H9 (cell line): ENCODE measurements at regions not wholly inside any gene's neighbourhood (a gene's known extent, or its start where the extent isn't known, plus 50 kb on each side); places are given as distances from the start of the nearest gene placed in this dataset.

ENCODE experiments used
- DNase-seq: peaks from one replicate; pipeline ENCODE4 v3.0.0-alpha.2; 2017
- H2AFZ ChIP-seq: one replicate; pipeline ENCODE4 v1.6.1; 2013; ENCODE audit warnings: mild to moderate bottlenecking, low read length, control low read depth, moderate library complexity
- H2AK5ac ChIP-seq: 2 replicates; pipeline ENCODE4 v1.6.1; 2013; ENCODE audit warnings: low read length, control low read depth, mixed read lengths; ENCODE audit not compliant: insufficient read length
- H2BK120ac ChIP-seq: one replicate; pipeline ENCODE4 v1.6.1; 2013; ENCODE audit warnings: low read depth, mild to moderate bottlenecking, low read length, control low read depth, inconsistent platforms; ENCODE audit not compliant: poor library complexity, severe bottlenecking
- H2BK12ac ChIP-seq: 2 replicates; pipeline ENCODE4 v1.6.1; 2013; ENCODE audit warnings: low read length, control low read depth, mixed read lengths, low read depth; ENCODE audit not compliant: insufficient read length
- H2BK15ac ChIP-seq: 2 replicates; pipeline ENCODE4 v1.6.1; 2013; ENCODE audit warnings: low read depth, low read length, control low read depth
- H2BK20ac ChIP-seq: one replicate; pipeline ENCODE4 v1.6.1; 2013; ENCODE audit warnings: low read depth, mild to moderate bottlenecking, low read length, control low read depth, inconsistent platforms; ENCODE audit not compliant: poor library complexity, severe bottlenecking
- H2BK5ac ChIP-seq: 2 replicates; pipeline ENCODE4 v1.6.1; 2013; ENCODE audit warnings: low read length, control low read depth, mixed read lengths; ENCODE audit not compliant: insufficient read length
- H3K14ac ChIP-seq: 2 replicates; pipeline ENCODE4 v1.6.1; 2013; ENCODE audit warnings: low read length, control low read depth; ENCODE audit not compliant: insufficient read depth
- H3K18ac ChIP-seq: 2 replicates; pipeline ENCODE4 v1.6.1; 2013; ENCODE audit warnings: low read depth, mild to moderate bottlenecking, mixed read lengths, low read length, control low read depth; ENCODE audit not compliant: insufficient read length
- H3K23ac ChIP-seq: 2 replicates; pipeline ENCODE4 v1.6.1; 2013; ENCODE audit warnings: low read length, control low read depth, mixed read lengths, low read depth; ENCODE audit not compliant: insufficient read length
- H3K23me2 ChIP-seq: 2 replicates; pipeline ENCODE4 v1.6.1; 2013; ENCODE audit warnings: low read depth, mild to moderate bottlenecking, mixed read lengths, low read length, control low read depth; ENCODE audit not compliant: insufficient read length, poor library complexity, severe bottlenecking
- H3K27ac ChIP-seq: 2 replicates; pipeline ENCODE4 v1.5.1; 2013; ENCODE audit warnings: low read length, control low read depth, mixed read lengths, low read depth; ENCODE audit not compliant: insufficient read length
- H3K27me3 ChIP-seq: 2 replicates; pipeline ENCODE4 v1.6.1; 2013; ENCODE audit warnings: low read length, control low read depth, inconsistent platforms; ENCODE audit not compliant: insufficient read depth
- H3K4ac ChIP-seq: 2 replicates; pipeline ENCODE4 v1.6.1; 2013; ENCODE audit warnings: low read depth, mild to moderate bottlenecking, control low read depth, inconsistent platforms, low read length, moderate library complexity
- H3K4me1 ChIP-seq: 2 replicates; pipeline ENCODE4 v1.6.1; 2013; ENCODE audit warnings: low read length, control low read depth, inconsistent platforms; ENCODE audit not compliant: insufficient read depth
- H3K4me2 ChIP-seq: 2 replicates; pipeline ENCODE4 v1.6.1; 2013; ENCODE audit warnings: low read length, control low read depth, mixed read lengths; ENCODE audit not compliant: insufficient read length, insufficient read depth
- H3K56ac ChIP-seq: 2 replicates; pipeline ENCODE4 v1.6.1; 2013; ENCODE audit warnings: low read depth, mild to moderate bottlenecking, mixed read lengths, low read length, control low read depth; ENCODE audit not compliant: insufficient read length
- H3K79me1 ChIP-seq: 2 replicates; pipeline ENCODE4 v1.6.1; 2013; ENCODE audit warnings: low read depth, mild to moderate bottlenecking, moderate library complexity, low read length, control low read depth, inconsistent platforms; ENCODE audit not compliant: insufficient read depth, poor library complexity, severe bottlenecking
- H3K79me2 ChIP-seq: 2 replicates; pipeline ENCODE4 v1.6.1; 2013; ENCODE audit warnings: low read length, control low read depth, inconsistent platforms; ENCODE audit not compliant: insufficient read depth
- H3K9ac ChIP-seq: 2 replicates; pipeline ENCODE4 v1.6.1; 2013; ENCODE audit warnings: low read length, control low read depth, mixed read lengths; ENCODE audit not compliant: insufficient read length; ENCODE audit errors: extremely low read depth
- H3K9me3 ChIP-seq: one replicate; pipeline ENCODE4 v1.6.1; 2013; ENCODE audit warnings: low read depth, low read length, inconsistent platforms; ENCODE audit not compliant: control insufficient read depth
- H3T11ph ChIP-seq: one replicate; pipeline ENCODE4 v1.6.1; 2013; ENCODE audit warnings: mild to moderate bottlenecking, low read length, control low read depth, inconsistent platforms
- H4K20me1 ChIP-seq: one replicate; pipeline ENCODE4 v1.6.1; 2013; ENCODE audit not compliant: control insufficient read depth, insufficient read length, insufficient read depth
- H4K5ac ChIP-seq: 2 replicates; pipeline ENCODE4 v1.6.1; 2013; ENCODE audit warnings: low read depth, mild to moderate bottlenecking, mixed read lengths, low read length, control low read depth; ENCODE audit not compliant: insufficient read length
- H4K8ac ChIP-seq: replicated peaks from 2 replicates; pipeline ENCODE4 v1.6.1; 2013; ENCODE audit warnings: low read length, control low read depth, mixed read lengths, low read depth; ENCODE audit not compliant: insufficient read length
- H4K91ac ChIP-seq: 2 replicates; pipeline ENCODE4 v1.6.1; 2013; ENCODE audit warnings: low read depth, mild to moderate bottlenecking, moderate library complexity, mixed read lengths, low read length, control low read depth; ENCODE audit not compliant: insufficient read length
- H3K27ac Mint-ChIP-seq, 3 experiments: 2 replicates in 2 of 3; 3 replicates in 1 of 3; pipeline ENCODE4 v1.8.0; 2020 to 2021; ENCODE audit warnings: mixed read lengths in 3 of 3, mild to moderate bottlenecking in 1 of 3, moderate library complexity in 1 of 3
- H3K27me3 Mint-ChIP-seq: 2 replicates; pipeline ENCODE4 v1.8.0; 2021; ENCODE audit warnings: low read depth, mild to moderate bottlenecking, moderate library complexity, mixed read lengths
- H3K36me3 Mint-ChIP-seq, 3 experiments: 2 replicates in 2 of 3; 3 replicates in 1 of 3; pipeline ENCODE4 v1.8.0; 2020 to 2021; ENCODE audit warnings: low read depth in 3 of 3, mixed read lengths in 3 of 3; ENCODE audit not compliant: insufficient read depth in 1 of 3
- H3K4me1 Mint-ChIP-seq, 2 experiments: 2 replicates each; pipeline ENCODE4 v1.8.0; 2020; ENCODE audit warnings: mixed read lengths in 2 of 2
- H3K4me3 Mint-ChIP-seq, 2 experiments: 2 replicates in 1 of 2; 3 replicates in 1 of 2; pipeline ENCODE4 v1.8.0; 2020 to 2021; ENCODE audit warnings: mild to moderate bottlenecking in 2 of 2, mixed read lengths in 2 of 2, moderate library complexity in 1 of 2
- H3K9me3 Mint-ChIP-seq, 2 experiments: 2 replicates in 1 of 2; 3 replicates in 1 of 2; pipeline ENCODE4 v1.8.0; 2020; ENCODE audit warnings: mild to moderate bottlenecking in 2 of 2, mixed read lengths in 2 of 2, moderate library complexity in 1 of 2
- CTCF ChIP-seq: fragments of 200-600 bp; sonication (generic); conservative IDR thresholded peaks from 3 replicates; pipeline ENCODE4 v1.8.0; 2021; ENCODE audit warnings: antibody characterized with exemption, mild to moderate bottlenecking
- WGBS: extraction: QIAGEN DNeasy Blood & Tissue Kit; methylation state at CpG from one replicate; pipeline ENCODE4 v1.1.7; 2013; ENCODE audit warnings: missing lambda C conversion rate, low lambda C conversion rate, mixed read lengths; ENCODE audit not compliant: insufficient read length; ENCODE audit errors: extremely low coverage; 5-methylcytosine and 5-hydroxymethylcytosine counted together

GRCh38 chr15:69718916-69719315 lies 266.3 kb downstream of the RPLP1 start:
- no peak for TF ChIP-seq CTCF
- Histone ChIP-seq H3K4me1 (no peaks in the 10 kb centered on the region), H3K18ac (no peak overlapping the region), H3K4ac (no peak overlapping the region), H3K23ac (no peak overlapping the region), H3K27ac (no peak overlapping the region), H3K79me2 (no peaks in the 10 kb centered on the region), H2BK12ac (no peak overlapping the region), H3K4me2 (no peak overlapping the region), H4K8ac (no peak overlapping the region), H2BK120ac (no peak overlapping the region), H3K56ac (no peak overlapping the region), H3K9me3 (no peaks in the 10 kb centered on the region), H3T11ph (no peak overlapping the region), H2AK5ac (no peak overlapping the region), H3K79me1 (no peaks in the 10 kb centered on the region), H2BK5ac (no peak overlapping the region), H3K9ac (no peak overlapping the region), H3K27me3 (no peaks in the 10 kb centered on the region; the same call in 1 of the 2 replicates), H4K5ac (no peak overlapping the region), H3K14ac (no peak overlapping the region; the same call in 1 of the 2 replicates), H2BK20ac (no peak overlapping the region), H4K20me1 (no peaks in the 10 kb centered on the region), H2BK15ac (no peak overlapping the region), H4K91ac (no peak overlapping the region), H3K23me2 (no peaks in the 10 kb centered on the region), H2AFZ (no peak overlapping the region)
- Mint-ChIP-seq H3K4me3 (no peak overlapping the region), H3K27me3 (peaks cover 5% of the 10 kb centered on the region), H3K4me1 (peaks cover 9 to 13% of the 10 kb centered on the region in 2 experiments), H3K27ac (no peak overlapping the region; a peak in 1 of 7 replicates), H3K36me3 (no peaks in the 10 kb centered on the region), H3K9me3 (no peaks in the 10 kb centered on the region; a peak in 1 of 5 replicates)
- no peak for DNase-seq
- WGBS, result no CpG with 5 or more reads among the region's 4 CpGs
